IPS-20b (cell line): ENCODE measurements at regions not wholly inside any gene's neighbourhood (a gene's known extent, or its start where the extent isn't known, plus 50 kb on each side); places are given as distances from the start of the nearest gene placed in this dataset.
"Not testable (repeated sequence)": the region's sequence is repeated elsewhere in the genome, so short reads cannot be mapped to it uniquely, and the experiment has no call there.

Experiments
- H3K27ac ChIP-seq: one replicate; pipeline ENCODE4 v1.5.1; 2013; ENCODE audit warnings: low read length
- H3K27me3 ChIP-seq: 2 replicates; pipeline ENCODE4 v1.6.1; 2013; ENCODE audit warnings: mild to moderate bottlenecking, low read length, inconsistent platforms; ENCODE audit not compliant: insufficient read depth
- H3K36me3 ChIP-seq: 2 replicates; pipeline ENCODE4 v1.6.1; 2013; ENCODE audit warnings: low read depth, mild to moderate bottlenecking, inconsistent platforms, low read length, moderate library complexity; ENCODE audit not compliant: insufficient read depth
- H3K4me1 ChIP-seq: 2 replicates; pipeline ENCODE4 v1.6.1; 2013; ENCODE audit warnings: mild to moderate bottlenecking, control low read depth, inconsistent platforms, low read length, moderate library complexity; ENCODE audit not compliant: insufficient read depth
- H3K4me3 ChIP-seq: 2 replicates; pipeline ENCODE4 v1.5.1; 2013; ENCODE audit warnings: mild to moderate bottlenecking, low read length, inconsistent platforms
- H3K9ac ChIP-seq: 2 replicates; pipeline ENCODE4 v1.6.1; 2013; ENCODE audit warnings: low read depth, mild to moderate bottlenecking, inconsistent platforms, low read length, moderate library complexity
- H3K9me3 ChIP-seq: 2 replicates; pipeline ENCODE4 v1.6.1; 2013; ENCODE audit warnings: mild to moderate bottlenecking, low read depth, low read length, inconsistent platforms; ENCODE audit not compliant: insufficient read depth

DNA sequence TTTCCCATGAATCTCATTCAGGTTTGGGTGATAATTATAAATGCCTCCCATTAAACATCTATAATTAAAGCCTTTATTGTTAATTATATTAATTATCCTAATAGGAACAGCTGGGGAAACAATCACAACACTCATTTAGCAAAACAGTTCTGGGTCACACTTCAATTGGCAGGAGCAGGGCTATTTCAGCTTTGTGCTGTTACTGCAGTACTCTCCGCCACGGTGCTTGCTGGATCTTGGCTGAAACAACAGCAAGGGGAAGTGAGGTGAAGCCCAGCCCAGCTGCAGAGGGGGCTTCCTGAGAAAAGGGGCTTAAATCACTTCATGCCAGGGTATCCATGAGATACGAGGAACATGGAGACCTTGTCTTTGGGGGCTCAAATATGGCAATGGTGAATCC is 79.5 kb upstream of the SOX11 start:
- no peak overlapping the region for H3K9ac ChIP-seq
- no peak overlapping the region for H3K27ac ChIP-seq
- H3K27me3 ChIP-seq: no peaks in the 10 kb centered on the region
- H3K4me1 ChIP-seq: peaks cover 2% of the 10 kb centered on the region; the same call in 1 of the 2 replicates
- no peak overlapping the region for H3K4me3 ChIP-seq
- H3K9me3 ChIP-seq: no peaks in the 10 kb centered on the region
- no peaks in the 10 kb centered on the region for H3K36me3 ChIP-seq

- Histone ChIP-seq H3K36me3 (no peaks in the 10 kb centered on the region), H3K27me3 (no peaks in the 10 kb centered on the region), H3K27ac (no peak overlapping the region), H3K4me3 (no peak overlapping the region), H3K9ac (no peak overlapping the region), H3K4me1 (no peaks in the 10 kb centered on the region), H3K9me3 (no peaks in the 10 kb centered on the region)
Observed at GRCh38 chr2:5616019-5616418, 76.2 kb upstream of the SOX11 start.

DNA sequence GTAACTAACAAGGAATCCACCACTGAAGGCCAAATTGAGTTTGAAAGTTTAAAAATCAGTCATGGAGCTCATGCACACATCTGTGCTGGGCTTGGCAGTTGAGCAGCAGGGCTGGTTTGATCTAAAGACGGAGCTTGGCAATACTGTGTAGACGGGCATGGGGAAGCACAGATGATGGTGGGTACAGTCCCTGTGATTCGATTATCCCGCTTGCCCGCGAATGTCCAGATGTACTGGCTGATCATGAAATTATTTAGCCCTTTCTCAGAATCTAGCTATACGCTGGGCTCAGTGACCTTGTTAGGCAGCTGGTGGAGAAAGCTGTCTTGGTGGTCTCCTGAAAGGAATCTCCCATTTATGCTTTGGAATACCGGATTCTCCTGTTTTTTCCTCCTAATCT is 74.8 kb upstream of the SOX11 start:
- H3K9ac ChIP-seq: no peak overlapping the region
- H3K27ac ChIP-seq: no peak overlapping the region
- no peaks in the 10 kb centered on the region for H3K9me3 ChIP-seq
- H3K4me1 ChIP-seq: no peaks in the 10 kb centered on the region
- no peak overlapping the region for H3K4me3 ChIP-seq
- no peaks in the 10 kb centered on the region for H3K27me3 ChIP-seq
- no peaks in the 10 kb centered on the region for H3K36me3 ChIP-seq

- no peaks in the 10 kb centered on the region for H3K9me3 ChIP-seq
- no peak overlapping the region for H3K27ac ChIP-seq
- no peaks in the 10 kb centered on the region for H3K27me3 ChIP-seq
- no peaks in the 10 kb centered on the region for H3K36me3 ChIP-seq
- no peaks in the 10 kb centered on the region for H3K4me1 ChIP-seq
- H3K9ac ChIP-seq: no peak overlapping the region
- H3K4me3 ChIP-seq: no peak overlapping the region
Observed at GRCh38 chr2:5617796-5618195, 74.4 kb upstream of the SOX11 start.

DNA sequence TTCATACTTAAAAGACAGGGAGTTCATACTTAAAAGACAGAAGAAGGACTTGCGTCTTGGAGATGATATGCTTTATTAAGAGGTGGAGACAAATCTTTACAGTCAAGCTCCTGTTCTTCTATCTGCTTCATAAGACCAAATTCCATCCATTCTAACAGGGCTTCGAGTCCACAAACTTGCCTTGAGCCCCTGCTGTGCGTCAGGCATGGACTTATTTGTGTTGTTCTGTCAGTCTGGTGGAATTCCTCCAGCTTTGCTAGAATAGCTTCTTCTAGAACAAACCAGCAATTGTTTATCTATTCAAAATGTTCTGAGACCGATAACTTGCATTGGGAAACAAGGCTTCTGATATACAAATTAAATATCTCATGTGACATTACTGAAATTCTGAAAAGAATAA is 73.9 kb upstream of the SOX11 start:
- H3K4me1 ChIP-seq: no peaks in the 10 kb centered on the region
- no peaks in the 10 kb centered on the region for H3K9me3 ChIP-seq
- H3K27me3 ChIP-seq: no peaks in the 10 kb centered on the region
- H3K27ac ChIP-seq: no peak overlapping the region
- H3K36me3 ChIP-seq: no peaks in the 10 kb centered on the region
- H3K9ac ChIP-seq: no peak overlapping the region
- no peak overlapping the region for H3K4me3 ChIP-seq

DNA sequence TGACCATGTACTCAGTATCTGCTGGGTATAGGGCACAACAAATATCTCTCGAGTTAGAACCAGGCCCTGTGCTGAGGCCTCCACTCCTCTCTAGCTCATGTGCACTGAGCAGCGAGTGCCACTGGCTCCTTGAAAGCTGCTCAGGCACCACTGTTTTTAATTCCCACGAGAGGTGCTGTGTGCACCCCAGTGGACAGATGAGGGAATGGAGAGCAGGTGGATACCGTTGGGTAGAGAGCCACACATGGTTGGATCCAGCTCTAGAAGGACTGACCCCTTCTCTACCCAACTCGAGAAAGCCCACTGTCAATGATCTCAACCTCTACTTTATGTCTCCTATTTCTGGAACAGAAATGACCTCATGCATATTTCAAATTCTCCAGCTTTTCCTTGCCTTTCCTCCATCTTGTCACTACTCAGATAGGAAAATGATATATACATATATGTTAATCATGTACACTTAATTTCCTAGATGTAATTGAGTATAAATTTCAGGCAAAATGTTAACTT is 66.6 kb upstream of the SOX11 start:
- not testable (repeated sequence) for H3K4me3 ChIP-seq, H3K27ac ChIP-seq, H3K36me3 ChIP-seq, H3K9ac ChIP-seq, H3K9me3 ChIP-seq, H3K4me1 ChIP-seq, H3K27me3 ChIP-seq

GRCh38 chr2:5628484-5628883 is 63.7 kb upstream of the SOX11 start:
- H3K27ac ChIP-seq, H3K9ac ChIP-seq, H3K36me3 ChIP-seq, H3K9me3 ChIP-seq, H3K4me3 ChIP-seq, H3K27me3 ChIP-seq, H3K4me1 ChIP-seq: not testable (repeated sequence)

DNA sequence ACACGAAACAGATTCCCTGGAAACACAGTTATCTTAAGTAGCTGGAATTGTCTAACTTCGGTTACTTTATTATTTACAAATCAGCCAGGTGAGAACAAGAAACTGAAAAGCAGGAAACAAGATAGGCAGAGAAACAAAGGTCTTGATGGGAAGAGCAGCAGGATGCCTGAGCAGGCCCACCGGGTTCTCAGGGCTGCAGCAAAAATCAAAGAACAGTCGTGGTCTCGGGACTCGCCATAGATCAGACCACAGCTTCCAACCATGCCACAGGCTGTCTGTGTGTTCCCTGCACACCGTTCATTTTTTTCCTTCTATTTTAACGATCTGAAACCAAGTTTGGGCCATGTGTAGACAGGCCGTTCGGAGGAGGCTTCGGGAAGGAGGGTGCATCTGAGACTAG is 62.7 kb upstream of the SOX11 start:
- not testable (repeated sequence) for H3K9ac ChIP-seq, H3K36me3 ChIP-seq, H3K4me1 ChIP-seq, H3K27ac ChIP-seq, H3K27me3 ChIP-seq, H3K9me3 ChIP-seq, H3K4me3 ChIP-seq

DNA sequence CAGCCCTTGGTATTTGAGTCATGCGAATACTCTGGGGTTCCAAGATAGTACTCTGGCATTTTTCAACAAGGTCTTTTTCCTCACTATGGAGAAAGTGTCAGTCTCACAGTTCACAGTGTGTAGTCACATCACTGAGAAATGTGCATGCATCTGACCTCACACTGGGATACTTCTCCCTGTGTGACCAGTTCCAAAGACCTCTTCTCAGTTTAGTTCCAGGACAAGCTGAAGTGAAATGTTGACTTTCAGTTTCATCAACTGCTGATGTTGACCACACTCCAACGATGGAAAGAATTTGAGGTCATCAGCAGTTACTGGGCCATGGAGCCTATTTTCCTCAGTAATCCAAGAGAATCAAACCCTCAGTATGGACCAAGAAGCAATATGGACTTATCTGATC is 55.1 kb upstream of the SOX11 start:
- not testable (repeated sequence) for H3K4me3 ChIP-seq, H3K36me3 ChIP-seq, H3K4me1 ChIP-seq, H3K27ac ChIP-seq, H3K27me3 ChIP-seq, H3K9me3 ChIP-seq, H3K9ac ChIP-seq
